H9 (cell line): ENCODE measurements at regions not wholly inside any gene's neighbourhood (a gene's known extent, or its start where the extent isn't known, plus 50 kb on each side); places are given as distances from the start of the nearest gene placed in this dataset.

Source experiments
- DNase-seq: peaks from one replicate; pipeline ENCODE4 v3.0.0-alpha.2; 2017
- H2AFZ ChIP-seq: one replicate; pipeline ENCODE4 v1.6.1; 2013; ENCODE audit warnings: mild to moderate bottlenecking, low read length, control low read depth, moderate library complexity
- H2AK5ac ChIP-seq: 2 replicates; pipeline ENCODE4 v1.6.1; 2013; ENCODE audit warnings: low read length, control low read depth, mixed read lengths; ENCODE audit not compliant: insufficient read length
- H2BK120ac ChIP-seq: one replicate; pipeline ENCODE4 v1.6.1; 2013; ENCODE audit warnings: low read depth, mild to moderate bottlenecking, low read length, control low read depth, inconsistent platforms; ENCODE audit not compliant: poor library complexity, severe bottlenecking
- H2BK12ac ChIP-seq: 2 replicates; pipeline ENCODE4 v1.6.1; 2013; ENCODE audit warnings: low read length, control low read depth, mixed read lengths, low read depth; ENCODE audit not compliant: insufficient read length
- H2BK15ac ChIP-seq: 2 replicates; pipeline ENCODE4 v1.6.1; 2013; ENCODE audit warnings: low read depth, low read length, control low read depth
- H2BK20ac ChIP-seq: one replicate; pipeline ENCODE4 v1.6.1; 2013; ENCODE audit warnings: low read depth, mild to moderate bottlenecking, low read length, control low read depth, inconsistent platforms; ENCODE audit not compliant: poor library complexity, severe bottlenecking
- H2BK5ac ChIP-seq: 2 replicates; pipeline ENCODE4 v1.6.1; 2013; ENCODE audit warnings: low read length, control low read depth, mixed read lengths; ENCODE audit not compliant: insufficient read length
- H3K14ac ChIP-seq: 2 replicates; pipeline ENCODE4 v1.6.1; 2013; ENCODE audit warnings: low read length, control low read depth; ENCODE audit not compliant: insufficient read depth
- H3K18ac ChIP-seq: 2 replicates; pipeline ENCODE4 v1.6.1; 2013; ENCODE audit warnings: low read depth, mild to moderate bottlenecking, mixed read lengths, low read length, control low read depth; ENCODE audit not compliant: insufficient read length
- H3K23ac ChIP-seq: 2 replicates; pipeline ENCODE4 v1.6.1; 2013; ENCODE audit warnings: low read length, control low read depth, mixed read lengths, low read depth; ENCODE audit not compliant: insufficient read length
- H3K23me2 ChIP-seq: 2 replicates; pipeline ENCODE4 v1.6.1; 2013; ENCODE audit warnings: low read depth, mild to moderate bottlenecking, mixed read lengths, low read length, control low read depth; ENCODE audit not compliant: insufficient read length, poor library complexity, severe bottlenecking
- H3K27ac ChIP-seq: 2 replicates; pipeline ENCODE4 v1.5.1; 2013; ENCODE audit warnings: low read length, control low read depth, mixed read lengths, low read depth; ENCODE audit not compliant: insufficient read length
- H3K27me3 ChIP-seq: 2 replicates; pipeline ENCODE4 v1.6.1; 2013; ENCODE audit warnings: low read length, control low read depth, inconsistent platforms; ENCODE audit not compliant: insufficient read depth
- H3K4ac ChIP-seq: 2 replicates; pipeline ENCODE4 v1.6.1; 2013; ENCODE audit warnings: low read depth, mild to moderate bottlenecking, control low read depth, inconsistent platforms, low read length, moderate library complexity
- H3K4me1 ChIP-seq: 2 replicates; pipeline ENCODE4 v1.6.1; 2013; ENCODE audit warnings: low read length, control low read depth, inconsistent platforms; ENCODE audit not compliant: insufficient read depth
- H3K4me2 ChIP-seq: 2 replicates; pipeline ENCODE4 v1.6.1; 2013; ENCODE audit warnings: low read length, control low read depth, mixed read lengths; ENCODE audit not compliant: insufficient read length, insufficient read depth
- H3K56ac ChIP-seq: 2 replicates; pipeline ENCODE4 v1.6.1; 2013; ENCODE audit warnings: low read depth, mild to moderate bottlenecking, mixed read lengths, low read length, control low read depth; ENCODE audit not compliant: insufficient read length
- H3K79me1 ChIP-seq: 2 replicates; pipeline ENCODE4 v1.6.1; 2013; ENCODE audit warnings: low read depth, mild to moderate bottlenecking, moderate library complexity, low read length, control low read depth, inconsistent platforms; ENCODE audit not compliant: insufficient read depth, poor library complexity, severe bottlenecking
- H3K79me2 ChIP-seq: 2 replicates; pipeline ENCODE4 v1.6.1; 2013; ENCODE audit warnings: low read length, control low read depth, inconsistent platforms; ENCODE audit not compliant: insufficient read depth
- H3K9ac ChIP-seq: 2 replicates; pipeline ENCODE4 v1.6.1; 2013; ENCODE audit warnings: low read length, control low read depth, mixed read lengths; ENCODE audit not compliant: insufficient read length; ENCODE audit errors: extremely low read depth
- H3K9me3 ChIP-seq: one replicate; pipeline ENCODE4 v1.6.1; 2013; ENCODE audit warnings: low read depth, low read length, inconsistent platforms; ENCODE audit not compliant: control insufficient read depth
- H3T11ph ChIP-seq: one replicate; pipeline ENCODE4 v1.6.1; 2013; ENCODE audit warnings: mild to moderate bottlenecking, low read length, control low read depth, inconsistent platforms
- H4K20me1 ChIP-seq: one replicate; pipeline ENCODE4 v1.6.1; 2013; ENCODE audit not compliant: control insufficient read depth, insufficient read length, insufficient read depth
- H4K5ac ChIP-seq: 2 replicates; pipeline ENCODE4 v1.6.1; 2013; ENCODE audit warnings: low read depth, mild to moderate bottlenecking, mixed read lengths, low read length, control low read depth; ENCODE audit not compliant: insufficient read length
- H4K8ac ChIP-seq: replicated peaks from 2 replicates; pipeline ENCODE4 v1.6.1; 2013; ENCODE audit warnings: low read length, control low read depth, mixed read lengths, low read depth; ENCODE audit not compliant: insufficient read length
- H4K91ac ChIP-seq: 2 replicates; pipeline ENCODE4 v1.6.1; 2013; ENCODE audit warnings: low read depth, mild to moderate bottlenecking, moderate library complexity, mixed read lengths, low read length, control low read depth; ENCODE audit not compliant: insufficient read length
- H3K27ac Mint-ChIP-seq, 3 experiments: 2 replicates in 2 of 3; 3 replicates in 1 of 3; pipeline ENCODE4 v1.8.0; 2020 to 2021; ENCODE audit warnings: mixed read lengths in 3 of 3, mild to moderate bottlenecking in 1 of 3, moderate library complexity in 1 of 3
- H3K27me3 Mint-ChIP-seq: 2 replicates; pipeline ENCODE4 v1.8.0; 2021; ENCODE audit warnings: low read depth, mild to moderate bottlenecking, moderate library complexity, mixed read lengths
- H3K36me3 Mint-ChIP-seq, 3 experiments: 2 replicates in 2 of 3; 3 replicates in 1 of 3; pipeline ENCODE4 v1.8.0; 2020 to 2021; ENCODE audit warnings: low read depth in 3 of 3, mixed read lengths in 3 of 3; ENCODE audit not compliant: insufficient read depth in 1 of 3
- H3K4me1 Mint-ChIP-seq, 2 experiments: 2 replicates each; pipeline ENCODE4 v1.8.0; 2020; ENCODE audit warnings: mixed read lengths in 2 of 2
- H3K4me3 Mint-ChIP-seq, 2 experiments: 2 replicates in 1 of 2; 3 replicates in 1 of 2; pipeline ENCODE4 v1.8.0; 2020 to 2021; ENCODE audit warnings: mild to moderate bottlenecking in 2 of 2, mixed read lengths in 2 of 2, moderate library complexity in 1 of 2
- H3K9me3 Mint-ChIP-seq, 2 experiments: 2 replicates in 1 of 2; 3 replicates in 1 of 2; pipeline ENCODE4 v1.8.0; 2020; ENCODE audit warnings: mild to moderate bottlenecking in 2 of 2, mixed read lengths in 2 of 2, moderate library complexity in 1 of 2
- WGBS: extraction: QIAGEN DNeasy Blood & Tissue Kit; methylation state at CpG from one replicate; pipeline ENCODE4 v1.1.7; 2013; ENCODE audit warnings: missing lambda C conversion rate, low lambda C conversion rate, mixed read lengths; ENCODE audit not compliant: insufficient read length; ENCODE audit errors: extremely low coverage; 5-methylcytosine and 5-hydroxymethylcytosine counted together
- TF ChIP-seq, protein P1 (sequence below): fragments of 200-600 bp; sonication (generic); conservative IDR thresholded peaks from 3 replicates; pipeline ENCODE4 v1.8.0; 2021; ENCODE audit warnings: antibody characterized with exemption, mild to moderate bottlenecking

DNA sequence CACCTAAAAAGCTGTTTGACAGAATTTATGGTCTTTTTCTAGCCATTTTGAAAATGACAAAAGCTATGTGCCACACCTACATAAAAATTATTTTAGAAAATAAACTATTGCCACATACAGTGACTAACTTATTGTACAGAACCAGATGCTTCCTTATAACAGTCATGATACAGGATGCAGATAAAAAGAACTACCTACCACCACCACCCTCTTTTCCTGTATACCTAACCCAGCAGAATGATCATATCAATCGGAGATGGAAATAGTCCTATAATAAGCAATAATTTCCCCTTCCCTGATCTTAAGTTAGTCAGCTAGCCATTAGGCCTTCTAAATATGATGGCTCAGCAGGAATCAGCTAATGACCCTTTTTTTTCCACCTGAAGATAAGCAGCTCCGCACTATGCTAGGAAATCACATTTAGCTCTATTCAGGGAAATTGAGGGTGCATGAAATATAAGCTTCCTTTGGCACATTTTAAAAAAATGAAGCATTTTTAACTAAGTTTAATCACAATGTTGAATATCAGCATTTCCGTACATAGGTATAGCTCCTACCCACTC, 155.5 kb upstream of the SETMAR start:
- Histone ChIP-seq H2AK5ac (no peak overlapping the region), H4K8ac (no peak overlapping the region), H3T11ph (no peak overlapping the region), H2BK120ac (no peak overlapping the region), H3K4me1 (no peaks in the 10 kb centered on the region), H2BK12ac (no peak overlapping the region), H3K23me2 (no peaks in the 10 kb centered on the region), H2AFZ (no peak overlapping the region), H3K56ac (no peak overlapping the region), H2BK5ac (no peak overlapping the region), H4K5ac (no peak overlapping the region), H3K14ac (no peak overlapping the region), H3K18ac (no peak overlapping the region), H3K4me2 (no peak overlapping the region), H3K4ac (no peak overlapping the region), H4K20me1 (no peaks in the 10 kb centered on the region), H3K23ac (no peak overlapping the region), H2BK20ac (no peak overlapping the region), H2BK15ac (no peak overlapping the region), H3K79me2 (no peaks in the 10 kb centered on the region), H3K27me3 (no peaks in the 10 kb centered on the region), H3K79me1 (no peaks in the 10 kb centered on the region), H4K91ac (no peak overlapping the region), H3K9me3 (no peaks in the 10 kb centered on the region), H3K9ac (no peak overlapping the region), H3K27ac (no peak overlapping the region)
- Mint-ChIP-seq H3K9me3 (no peaks in the 10 kb centered on the region), H3K27ac (no peak overlapping the region), H3K36me3 (no peaks in the 10 kb centered on the region), H3K27me3 (no peaks in the 10 kb centered on the region), H3K4me3 (no peak overlapping the region), H3K4me1 (no peaks in the 10 kb centered on the region)
- WGBS: no CpG with 5 or more reads among the region's 3 CpGs
- no peak for DNase-seq
- TF ChIP-seq, protein P1, sequence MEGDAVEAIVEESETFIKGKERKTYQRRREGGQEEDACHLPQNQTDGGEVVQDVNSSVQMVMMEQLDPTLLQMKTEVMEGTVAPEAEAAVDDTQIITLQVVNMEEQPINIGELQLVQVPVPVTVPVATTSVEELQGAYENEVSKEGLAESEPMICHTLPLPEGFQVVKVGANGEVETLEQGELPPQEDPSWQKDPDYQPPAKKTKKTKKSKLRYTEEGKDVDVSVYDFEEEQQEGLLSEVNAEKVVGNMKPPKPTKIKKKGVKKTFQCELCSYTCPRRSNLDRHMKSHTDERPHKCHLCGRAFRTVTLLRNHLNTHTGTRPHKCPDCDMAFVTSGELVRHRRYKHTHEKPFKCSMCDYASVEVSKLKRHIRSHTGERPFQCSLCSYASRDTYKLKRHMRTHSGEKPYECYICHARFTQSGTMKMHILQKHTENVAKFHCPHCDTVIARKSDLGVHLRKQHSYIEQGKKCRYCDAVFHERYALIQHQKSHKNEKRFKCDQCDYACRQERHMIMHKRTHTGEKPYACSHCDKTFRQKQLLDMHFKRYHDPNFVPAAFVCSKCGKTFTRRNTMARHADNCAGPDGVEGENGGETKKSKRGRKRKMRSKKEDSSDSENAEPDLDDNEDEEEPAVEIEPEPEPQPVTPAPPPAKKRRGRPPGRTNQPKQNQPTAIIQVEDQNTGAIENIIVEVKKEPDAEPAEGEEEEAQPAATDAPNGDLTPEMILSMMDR: no peak
